NB4 (cell line): ENCODE measurements at regions not wholly inside any gene's neighbourhood (a gene's known extent, or its start where the extent isn't known, plus 50 kb on each side); places are given as distances from the start of the nearest gene placed in this dataset.

Source experiments
- DNase-seq: peaks from one replicate; pipeline ENCODE4 v3.0.0; 2010; ENCODE audit warnings: low read depth
- H3K4me3 ChIP-seq: one replicate; pipeline ENCODE4 v1.5.1; 2011; ENCODE audit warnings: mild to moderate bottlenecking, low read depth, low read length, moderate library complexity
- CTCF ChIP-seq: IDR thresholded peaks from one replicate; pipeline ENCODE4 v1.5.1; 2012; ENCODE audit warnings: low read depth, low read length
- MAX ChIP-seq: IDR thresholded peaks from 2 replicates; pipeline ENCODE4 v1.6.1; 2011; ENCODE audit warnings: low read depth, low read length
- MYC ChIP-seq: IDR thresholded peaks from 2 replicates; pipeline ENCODE4 v1.6.1; 2011; ENCODE audit warnings: low read depth, low read length
- POLR2A ChIP-seq: IDR thresholded peaks from 2 replicates; pipeline ENCODE4 v1.6.1; 2011; ENCODE audit warnings: mild to moderate bottlenecking; ENCODE audit not compliant: insufficient read length; ENCODE audit errors: extremely low read depth

- no peak overlapping the region for H3K4me3 ChIP-seq
- TF ChIP-seq MAX = peak; percentile 82
- TF ChIP-seq MYC = peak; percentile 50; the same call in 1 of the 2 replicates
- TF ChIP-seq CTCF = no peak
- peak; percentile 43 for DNase-seq
Measured at GRCh38 chr15:31228011-31228484, 98.6 kb upstream of the KLF13 start.

GRCh38 chr15:31228980-31229826 is 97.4 kb upstream of the KLF13 start:
- TF ChIP-seq MYC (no peak), POLR2A (no peak), CTCF (no peak)
- H3K4me3 ChIP-seq = no peak overlapping the region
- DNase-seq = peak; percentile 54

- no peak overlapping the region for H3K4me3 ChIP-seq
- TF ChIP-seq MYC (no peak), POLR2A (no peak), CTCF (no peak)
- no peak for DNase-seq
Measured at GRCh38 chr15:31230630-31231485, 95.8 kb upstream of the KLF13 start.

GRCh38 chr15:31234815-31235214 is 91.8 kb upstream of the KLF13 start:
- no peak for DNase-seq
- TF ChIP-seq MYC = no peak
- TF ChIP-seq CTCF = no peak
- TF ChIP-seq MAX = no peak
- TF ChIP-seq POLR2A = no peak

GRCh38 chr15:31235311-31236183 is 91.1 kb upstream of the KLF13 start:
- DNase-seq = no peak
- no peak overlapping the region for H3K4me3 ChIP-seq
- no peak for TF ChIP-seq CTCF
- TF ChIP-seq MYC = no peak
- no peak for TF ChIP-seq MAX
- no peak for TF ChIP-seq POLR2A

More at GRCh38 chr15:31234815-31235214, 91.8 kb upstream of the KLF13 start:
- H3K4me3 ChIP-seq = no peak overlapping the region
